WTC11 (cell line): ENCODE measurements at regions not wholly inside any gene's neighbourhood (a gene's known extent, or its start where the extent isn't known, plus 50 kb on each side); places are given as distances from the start of the nearest gene placed in this dataset.

Source experiments
- CREM ChIP-seq: sonication (generic); formaldehyde crosslinking; IDR thresholded peaks from 2 replicates; pipeline ENCODE4 v1.8.1; 2022; ENCODE audit warnings: mild to moderate bottlenecking, missing genetic modification reagents, moderate library complexity
- E2F5 ChIP-seq: sonication (generic); formaldehyde crosslinking; IDR thresholded peaks from 2 replicates; pipeline ENCODE4 v1.8.1; 2022; ENCODE audit warnings: mild to moderate bottlenecking, moderate library complexity, missing genetic modification reagents
- ESRRA ChIP-seq: sonication (generic); formaldehyde crosslinking; IDR thresholded peaks from 2 replicates; pipeline ENCODE4 v1.8.1; 2022; ENCODE audit warnings: mild to moderate bottlenecking, missing genetic modification reagents, borderline replicate concordance
- FOXK1 ChIP-seq: sonication (generic); formaldehyde crosslinking; IDR thresholded peaks from 2 replicates; pipeline ENCODE4 v1.8.0; 2022; ENCODE audit warnings: mild to moderate bottlenecking, moderate library complexity, missing genetic modification reagents
- GABPB1 ChIP-seq: sonication (generic); formaldehyde crosslinking; IDR thresholded peaks from 2 replicates; pipeline ENCODE4 v1.8.1; 2023; ENCODE audit warnings: mild to moderate bottlenecking, missing genetic modification reagents
- NFYB ChIP-seq: sonication (generic); formaldehyde crosslinking; conservative IDR thresholded peaks from 2 replicates; pipeline ENCODE4 v1.8.0; 2022; ENCODE audit warnings: low read depth, missing genetic modification reagents
- USF1 ChIP-seq: sonication (generic); formaldehyde crosslinking; IDR thresholded peaks from 2 replicates; pipeline ENCODE4 v1.8.0; 2022; ENCODE audit warnings: mild to moderate bottlenecking, missing genetic modification reagents
- ZBTB21 ChIP-seq: sonication (generic); formaldehyde crosslinking; IDR thresholded peaks from 2 replicates; pipeline ENCODE4 v1.8.1; 2023; ENCODE audit warnings: mild to moderate bottlenecking, missing genetic modification reagents, borderline replicate concordance
- ZBTB43 ChIP-seq: sonication (generic); formaldehyde crosslinking; IDR thresholded peaks from 2 replicates; pipeline ENCODE4 v1.8.1; 2023; ENCODE audit warnings: mild to moderate bottlenecking, missing genetic modification reagents
- ZNF121 ChIP-seq: sonication (generic); formaldehyde crosslinking; IDR thresholded peaks from 2 replicates; pipeline ENCODE4 v1.8.0; 2023; ENCODE audit warnings: missing genetic modification reagents
- ZNF396 ChIP-seq: fragments of 250-450 bp; sonication (Bioruptor Pico); IDR thresholded peaks from 2 replicates; pipeline ENCODE4 v1.8.0; 2021; ENCODE audit warnings: mild to moderate bottlenecking, moderate library complexity, borderline replicate concordance
- TF ChIP-seq, protein P1 (sequence below): fragments of 200-600 bp; IDR thresholded peaks from 2 replicates; pipeline ENCODE4 v1.8.0; 2022; ENCODE audit warnings: antibody characterized with exemption
- TF ChIP-seq, protein P2 (sequence below): sonication (generic); formaldehyde crosslinking; conservative IDR thresholded peaks from 2 replicates; pipeline ENCODE4 v1.8.1; 2022; ENCODE audit warnings: mild to moderate bottlenecking, missing genetic modification reagents

DNA sequence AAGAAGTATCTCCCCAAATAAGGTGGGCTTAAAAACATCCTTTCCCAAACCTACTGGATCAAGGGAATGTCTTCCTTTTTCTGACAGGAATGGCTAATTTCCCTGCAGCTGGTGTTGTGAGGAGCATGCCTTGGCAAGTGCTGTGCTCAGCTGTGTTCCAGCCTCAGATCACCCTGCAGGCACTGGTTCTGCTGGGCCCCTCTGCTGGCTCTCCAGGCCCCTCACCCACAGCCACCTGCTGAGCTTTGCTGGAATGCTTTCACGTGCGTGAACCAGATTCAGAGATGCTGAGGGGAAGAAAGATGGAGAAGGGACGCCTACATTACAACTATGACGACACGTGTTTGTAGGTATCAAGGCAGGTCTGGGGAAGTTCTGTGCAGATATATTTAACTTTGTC, 71.3 kb upstream of the FOXC1 start:
- TF ChIP-seq, protein P1, sequence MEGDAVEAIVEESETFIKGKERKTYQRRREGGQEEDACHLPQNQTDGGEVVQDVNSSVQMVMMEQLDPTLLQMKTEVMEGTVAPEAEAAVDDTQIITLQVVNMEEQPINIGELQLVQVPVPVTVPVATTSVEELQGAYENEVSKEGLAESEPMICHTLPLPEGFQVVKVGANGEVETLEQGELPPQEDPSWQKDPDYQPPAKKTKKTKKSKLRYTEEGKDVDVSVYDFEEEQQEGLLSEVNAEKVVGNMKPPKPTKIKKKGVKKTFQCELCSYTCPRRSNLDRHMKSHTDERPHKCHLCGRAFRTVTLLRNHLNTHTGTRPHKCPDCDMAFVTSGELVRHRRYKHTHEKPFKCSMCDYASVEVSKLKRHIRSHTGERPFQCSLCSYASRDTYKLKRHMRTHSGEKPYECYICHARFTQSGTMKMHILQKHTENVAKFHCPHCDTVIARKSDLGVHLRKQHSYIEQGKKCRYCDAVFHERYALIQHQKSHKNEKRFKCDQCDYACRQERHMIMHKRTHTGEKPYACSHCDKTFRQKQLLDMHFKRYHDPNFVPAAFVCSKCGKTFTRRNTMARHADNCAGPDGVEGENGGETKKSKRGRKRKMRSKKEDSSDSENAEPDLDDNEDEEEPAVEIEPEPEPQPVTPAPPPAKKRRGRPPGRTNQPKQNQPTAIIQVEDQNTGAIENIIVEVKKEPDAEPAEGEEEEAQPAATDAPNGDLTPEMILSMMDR, result no peak
- TF ChIP-seq NFYB (CRISPR knock-in tag), result no peak
- TF ChIP-seq E2F5, result no peak
- TF ChIP-seq, protein P2, sequence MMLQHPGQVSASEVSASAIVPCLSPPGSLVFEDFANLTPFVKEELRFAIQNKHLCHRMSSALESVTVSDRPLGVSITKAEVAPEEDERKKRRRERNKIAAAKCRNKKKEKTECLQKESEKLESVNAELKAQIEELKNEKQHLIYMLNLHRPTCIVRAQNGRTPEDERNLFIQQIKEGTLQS (CRISPR knock-in tag), result no peak
- TF ChIP-seq ESRRA (CRISPR knock-in tag), result no peak
- no peak for TF ChIP-seq ZNF121 (CRISPR knock-in tag)
- no peak for TF ChIP-seq ZBTB21 (CRISPR knock-in tag)
- TF ChIP-seq CREM (CRISPR knock-in tag), result no peak
- no peak for TF ChIP-seq FOXK1 (CRISPR knock-in tag)
- TF ChIP-seq ZBTB43 (CRISPR knock-in tag), result no peak
- no peak for TF ChIP-seq ZNF396 (CRISPR knock-in tag)
- TF ChIP-seq USF1 (CRISPR knock-in tag), result no peak
- TF ChIP-seq GABPB1 (CRISPR knock-in tag), result no peak
